GM12892 (cell line): ENCODE measurements at regions not wholly inside any gene's neighbourhood (a gene's known extent, or its start where the extent isn't known, plus 50 kb on each side); places are given as distances from the start of the nearest gene placed in this dataset.

Source experiments
- POLR2A ChIP-seq: IDR thresholded peaks from 2 replicates; pipeline ENCODE4 v1.6.1; 2011; ENCODE audit warnings: low read depth, low read length, control low read depth
- POLR2AphosphoS5 ChIP-seq: IDR thresholded peaks from 2 replicates; pipeline ENCODE4 v1.6.1; 2011; ENCODE audit warnings: low read depth, low read length, control low read depth
- TAF1 ChIP-seq: IDR thresholded peaks from 2 replicates; pipeline ENCODE4 v1.6.1; 2011; ENCODE audit warnings: low read depth, mild to moderate bottlenecking, control low read depth, low read length, borderline replicate concordance

DNA sequence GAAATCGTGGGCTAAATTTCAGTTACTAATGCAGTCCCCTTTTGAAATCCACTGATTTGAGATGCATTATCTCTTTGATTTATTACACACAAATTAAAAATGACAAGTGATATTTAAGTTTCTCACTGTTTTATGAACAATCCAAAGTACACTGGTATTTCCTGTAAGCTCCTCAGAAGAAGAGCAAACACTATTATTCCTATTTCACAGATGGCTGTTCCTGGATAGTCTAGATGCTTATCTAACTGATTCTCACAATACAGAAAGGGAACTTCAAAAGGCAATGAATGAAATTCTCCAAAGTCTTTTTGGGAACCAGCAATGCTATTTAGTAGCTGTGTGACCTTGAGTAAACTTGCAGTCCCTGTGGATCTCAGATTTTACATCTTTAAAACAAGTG is 404.7 kb upstream of the DAB2 start:
- TF ChIP-seq POLR2A (no peak), TAF1 (no peak), POLR2AphosphoS5 (no peak)
